ENCODE measurements at regions not wholly inside any gene's neighbourhood (a gene's known extent, or its start where the extent isn't known, plus 50 kb on each side); places are given as distances from the start of the nearest gene placed in this dataset.

GRCh38 chr2:104656571-104657163, 197.2 kb upstream of the POU3F3 start (continued):
- TF ChIP-seq TCF7L2 (IDR thresholded peaks at IDR 0.05; ENCODE audit: borderline replicate concordance, extremely low read depth, insufficient read depth, insufficient read length) (no peak), YY1 (IDR thresholded peaks at IDR 0.05; ENCODE audit: extremely low read depth, insufficient replicate concordance, low read depth, low read length) (no peak), POLR2AphosphoS5 (IDR thresholded peaks at IDR 0.05; ENCODE audit: low read depth, low read length) (no peak), EZH2 (IDR thresholded peaks at IDR 0.05) (no peak), POLR2A (IDR thresholded peaks at IDR 0.05; ENCODE audit: borderline replicate concordance, extremely low read depth, insufficient read depth, insufficient read length) (no peak), ZBTB33 (IDR thresholded peaks at IDR 0.05; ENCODE audit: extremely low read depth, insufficient replicate concordance, low read length) (no peak), SIN3A (IDR thresholded peaks at IDR 0.05; ENCODE audit: low read depth) (no peak), CBX3 (IDR thresholded peaks at IDR 0.05; ENCODE audit: low read depth) (no peak)

- H4K20me1 ChIP-seq (ENCODE audit: insufficient read depth): no peaks in the 10 kb centered on the region
- no peaks in the 10 kb centered on the region for H3K4me1 ChIP-seq (ENCODE audit: control insufficient read depth in 1 of 2, insufficient read depth in 2 of 2, low read length in 2 of 2)
- H2AFZ ChIP-seq (ENCODE audit: low read depth, low read length, poor library complexity, severe bottlenecking): no peak overlapping the region
- no peak overlapping the region for H3K4me2 ChIP-seq (ENCODE audit: low read length)
- ChIA-PET CTCF (no interaction called here), POLR2A (no interaction called here), RAD21 (ENCODE audit: low non-redundant PET in 1 of 2, low total read pairs in 2 of 2, uncharacterized antibody in 2 of 2, unreplicated experiment in 2 of 2) (no interaction called here)
- BruUV-seq (replicated peaks): no TSS peak
- H3K79me2 ChIP-seq (ENCODE audit: insufficient read depth, low read length): no peaks in the 10 kb centered on the region
- H3K27me3 ChIP-seq (ENCODE audit: insufficient read depth, low read length): no peaks in the 10 kb centered on the region
- no peaks in the 10 kb centered on the region for H3K9me3 ChIP-seq (ENCODE audit: control insufficient read depth in 1 of 2, insufficient read depth in 1 of 2, low read depth in 1 of 2, low read length in 2 of 2)
- no peak overlapping the region for H3K27ac ChIP-seq (ENCODE audit: low read depth, low read length)
- H3K4me3 ChIP-seq (replicated peaks in 1 of 2; ENCODE audit: low read depth in 1 of 2, low read length in 2 of 2): no peak overlapping the region
- ATAC-seq: no peak
- no peaks in the 10 kb centered on the region for H3K36me3 ChIP-seq (ENCODE audit: control insufficient read depth in 1 of 2, insufficient read depth in 2 of 2, low read length in 2 of 2)
- intact Hi-C loops (cut with micrococcal nuclease): no loop called here
- DNase-seq (ENCODE audit: low read depth, low spot score): no peak
- H3K9me2 ChIP-seq (ENCODE audit: insufficient read depth): no peaks in the 10 kb centered on the region
- H3K9ac ChIP-seq (ENCODE audit: low read length): no peak overlapping the region
- TF ChIP-seq POLR2AphosphoS5 (IDR thresholded peaks at IDR 0.05; ENCODE audit: low read depth, low read length) (no peak), SP1 (IDR thresholded peaks at IDR 0.05; ENCODE audit: low read depth) (no peak), YY1 (IDR thresholded peaks at IDR 0.05; ENCODE audit: extremely low read depth, insufficient replicate concordance, low read depth, low read length) (no peak), ZBTB33 (IDR thresholded peaks at IDR 0.05; ENCODE audit: extremely low read depth, insufficient replicate concordance, low read length) (no peak), ZNF274 (IDR thresholded peaks at IDR 0.05; ENCODE audit: low read depth, low read length) (no peak), RAD21 (IDR thresholded peaks at IDR 0.05; ENCODE audit: low read depth) (no peak), CBX3 (IDR thresholded peaks at IDR 0.05; ENCODE audit: low read depth) (no peak), FOSL1 (IDR thresholded peaks at IDR 0.05; ENCODE audit: low read depth) (no peak), POLR2A (IDR thresholded peaks at IDR 0.05; ENCODE audit: borderline replicate concordance, extremely low read depth, insufficient read depth, insufficient read length) (no peak), EZH2phosphoT487 (IDR thresholded peaks at IDR 0.05; ENCODE audit: borderline replicate concordance) (no peak), MAX (IDR thresholded peaks at IDR 0.05) (no peak), EGR1 (IDR thresholded peaks at IDR 0.05; ENCODE audit: low read depth) (no peak), SRF (IDR thresholded peaks at IDR 0.05; ENCODE audit: low read depth) (no peak), JUND (IDR thresholded peaks at IDR 0.05) (no peak), CTCF (IDR thresholded peaks at IDR 0.05 in 2 of 3, conservative IDR thresholded peaks at IDR 0.05 in 1 of 3; ENCODE audit: borderline replicate concordance in 1 of 3, insufficient read depth in 1 of 3, low read depth in 2 of 3, low read length in 2 of 3) (no peak), EZH2 (IDR thresholded peaks at IDR 0.05) (no peak)
Measured at GRCh38 chr2:104658144-104658835, 195.6 kb upstream of the POU3F3 start.
